ENCODE measurements at regions not wholly inside any gene's neighbourhood (a gene's known extent, or its start where the extent isn't known, plus 50 kb on each side); places are given as distances from the start of the nearest gene placed in this dataset.

DNA sequence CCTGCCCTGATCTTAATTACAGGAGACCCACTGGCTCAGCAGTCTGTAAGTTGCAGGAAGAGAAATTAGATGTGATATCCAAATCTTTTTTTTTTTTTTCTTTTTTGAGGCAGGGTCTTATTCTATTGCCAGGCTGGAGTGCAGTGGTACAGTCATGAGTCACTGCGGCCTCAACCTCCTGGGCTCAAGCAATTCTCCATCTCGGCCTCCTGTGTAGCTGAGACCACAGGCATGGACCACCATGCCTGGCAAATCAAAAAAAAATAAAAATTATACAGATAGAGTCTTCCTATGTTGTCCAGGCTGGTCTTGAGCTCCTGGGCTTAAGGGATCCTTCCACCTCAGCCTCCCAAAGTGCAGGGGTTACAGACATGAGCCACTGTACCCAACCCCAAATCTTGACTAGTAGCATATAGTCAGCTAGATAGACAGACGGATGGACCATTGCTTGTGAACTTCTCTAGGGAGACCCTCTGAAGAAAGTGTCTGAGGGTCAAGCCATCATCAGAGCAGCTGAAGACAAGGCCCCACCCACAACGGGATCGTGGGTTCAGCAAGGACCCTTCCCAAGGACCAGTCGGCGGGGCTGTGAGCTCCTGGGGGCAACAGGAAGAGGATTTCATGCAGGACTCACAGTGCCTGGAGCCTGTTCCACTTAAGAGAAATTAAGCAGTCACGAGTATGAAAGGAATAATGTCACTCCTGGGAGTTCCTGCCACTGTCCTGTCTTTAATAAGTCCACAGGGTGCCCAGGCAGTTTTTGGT, 222.7 kb downstream of the ANKRD60 start:
- TF ChIP-seq, protein P1, sequence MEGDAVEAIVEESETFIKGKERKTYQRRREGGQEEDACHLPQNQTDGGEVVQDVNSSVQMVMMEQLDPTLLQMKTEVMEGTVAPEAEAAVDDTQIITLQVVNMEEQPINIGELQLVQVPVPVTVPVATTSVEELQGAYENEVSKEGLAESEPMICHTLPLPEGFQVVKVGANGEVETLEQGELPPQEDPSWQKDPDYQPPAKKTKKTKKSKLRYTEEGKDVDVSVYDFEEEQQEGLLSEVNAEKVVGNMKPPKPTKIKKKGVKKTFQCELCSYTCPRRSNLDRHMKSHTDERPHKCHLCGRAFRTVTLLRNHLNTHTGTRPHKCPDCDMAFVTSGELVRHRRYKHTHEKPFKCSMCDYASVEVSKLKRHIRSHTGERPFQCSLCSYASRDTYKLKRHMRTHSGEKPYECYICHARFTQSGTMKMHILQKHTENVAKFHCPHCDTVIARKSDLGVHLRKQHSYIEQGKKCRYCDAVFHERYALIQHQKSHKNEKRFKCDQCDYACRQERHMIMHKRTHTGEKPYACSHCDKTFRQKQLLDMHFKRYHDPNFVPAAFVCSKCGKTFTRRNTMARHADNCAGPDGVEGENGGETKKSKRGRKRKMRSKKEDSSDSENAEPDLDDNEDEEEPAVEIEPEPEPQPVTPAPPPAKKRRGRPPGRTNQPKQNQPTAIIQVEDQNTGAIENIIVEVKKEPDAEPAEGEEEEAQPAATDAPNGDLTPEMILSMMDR (IDR thresholded peaks at IDR 0.05): no peak
- TF ChIP-seq POLR2A (IDR thresholded peaks at IDR 0.05): no peak
